ENCODE measurements at regions not wholly inside any gene's neighbourhood (a gene's known extent, or its start where the extent isn't known, plus 50 kb on each side); places are given as distances from the start of the nearest gene placed in this dataset.

DNA sequence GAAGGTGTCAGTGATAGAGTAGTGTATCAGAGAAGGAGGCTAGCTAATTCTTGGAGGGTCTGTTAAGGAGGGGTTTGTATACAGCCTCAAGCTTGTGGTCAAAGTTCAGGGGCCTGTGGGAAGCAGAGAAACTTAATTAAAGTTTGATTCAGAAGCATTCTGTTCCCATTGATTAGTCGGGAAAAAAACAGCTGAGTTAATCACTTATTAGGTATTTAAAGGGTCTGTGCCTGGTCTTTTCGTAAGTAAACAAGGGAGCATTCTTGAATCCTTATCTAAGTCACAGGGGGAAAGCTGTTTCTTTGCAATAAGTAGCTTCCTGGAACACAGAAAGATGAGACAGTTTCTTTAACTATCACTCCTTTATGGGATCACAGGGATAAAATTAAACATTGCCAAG is 492.1 kb downstream of the PCDH10 start:
- ATAC-seq = no peak
- no peaks in the 10 kb centered on the region for H3K4me1 Mint-ChIP-seq
- H3K36me3 Mint-ChIP-seq = no peaks in the 10 kb centered on the region
- H3K27ac Mint-ChIP-seq = no peak overlapping the region
- H3K9me3 Mint-ChIP-seq = no peaks in the 10 kb centered on the region
- H3K4me3 Mint-ChIP-seq = no peak overlapping the region
- H3K27me3 Mint-ChIP-seq = no peaks in the 10 kb centered on the region

GRCh38 chr4:133638751-133639150 is 489.7 kb downstream of the PCDH10 start:
- Mint-ChIP-seq H3K4me1 (no peaks in the 10 kb centered on the region), H3K4me3 (no peak overlapping the region), H3K27me3 (no peaks in the 10 kb centered on the region), H3K36me3 (no peaks in the 10 kb centered on the region), H3K27ac (no peak overlapping the region), H3K9me3 (no peaks in the 10 kb centered on the region)
- no peak for ATAC-seq

GRCh38 chr4:133637161-133637560 is 488.1 kb downstream of the PCDH10 start:
- Mint-ChIP-seq H3K27me3 (no peaks in the 10 kb centered on the region), H3K9me3 (no peaks in the 10 kb centered on the region), H3K4me3 (no peak overlapping the region), H3K36me3 (no peaks in the 10 kb centered on the region), H3K4me1 (no peaks in the 10 kb centered on the region), H3K27ac (no peak overlapping the region)
- ATAC-seq = no peak

DNA sequence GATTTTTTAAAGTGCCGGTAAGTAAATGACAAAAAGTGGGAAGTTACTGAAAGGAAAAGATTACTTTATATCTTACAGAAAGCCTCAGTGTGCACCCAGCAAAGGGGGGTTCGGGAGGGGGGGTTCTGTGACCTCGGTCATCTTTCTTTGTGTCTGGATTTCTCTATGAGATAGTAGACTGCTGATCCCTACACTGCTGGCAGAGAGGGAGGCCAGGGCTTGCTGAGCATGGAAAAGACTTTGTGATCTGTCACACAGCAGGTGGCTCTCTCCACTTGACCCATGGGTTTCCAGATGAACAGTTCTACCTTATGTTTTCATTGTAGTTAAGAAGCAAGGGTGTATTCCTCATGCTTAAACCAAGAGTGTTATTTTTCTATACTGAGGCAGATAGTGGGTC is 475.6 kb downstream of the PCDH10 start:
- H3K27me3 Mint-ChIP-seq = no peaks in the 10 kb centered on the region
- ATAC-seq = no peak

GRCh38 chr4:133623847-133624246 is 474.8 kb downstream of the PCDH10 start:
- H3K9me3 Mint-ChIP-seq = peaks cover under 1% of the 10 kb centered on the region
- ATAC-seq = no peak
- H3K27ac Mint-ChIP-seq = no peak overlapping the region
- no peaks in the 10 kb centered on the region for H3K36me3 Mint-ChIP-seq
- no peak overlapping the region for H3K4me3 Mint-ChIP-seq
- no peaks in the 10 kb centered on the region for H3K27me3 Mint-ChIP-seq
- H3K4me1 Mint-ChIP-seq = no peaks in the 10 kb centered on the region

More for the DNA sequence above, 475.6 kb downstream of the PCDH10 start:
- no peaks in the 10 kb centered on the region for H3K4me1 Mint-ChIP-seq
- peaks cover 4% of the 10 kb centered on the region for H3K9me3 Mint-ChIP-seq
- no peak overlapping the region for H3K27ac Mint-ChIP-seq
- no peak overlapping the region for H3K4me3 Mint-ChIP-seq
- no peaks in the 10 kb centered on the region for H3K36me3 Mint-ChIP-seq

DNA sequence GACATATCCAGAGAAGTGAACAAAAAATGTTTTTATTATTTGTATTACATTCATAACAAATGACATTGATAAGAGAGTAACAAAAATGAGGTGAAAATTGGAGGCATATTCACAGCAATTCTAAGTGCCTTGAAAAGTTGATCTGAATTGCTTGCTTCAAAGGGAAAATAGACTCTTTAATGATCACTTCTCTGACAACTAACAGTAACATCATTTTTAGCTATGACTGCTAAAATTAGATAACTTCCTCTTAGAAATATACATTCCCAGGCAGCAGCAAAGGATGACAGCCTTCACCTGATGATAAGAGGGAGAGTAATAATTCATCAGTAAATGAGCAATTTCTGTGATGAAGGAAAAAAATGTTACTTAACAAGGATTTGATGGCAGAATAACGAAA is 472.5 kb downstream of the PCDH10 start:
- H3K27ac Mint-ChIP-seq = no peak overlapping the region
- H3K9me3 Mint-ChIP-seq = no peaks in the 10 kb centered on the region
- no peaks in the 10 kb centered on the region for H3K4me1 Mint-ChIP-seq
- H3K4me3 Mint-ChIP-seq = no peak overlapping the region
- H3K36me3 Mint-ChIP-seq = no peaks in the 10 kb centered on the region
- ATAC-seq = no peak
- no peaks in the 10 kb centered on the region for H3K27me3 Mint-ChIP-seq

DNA sequence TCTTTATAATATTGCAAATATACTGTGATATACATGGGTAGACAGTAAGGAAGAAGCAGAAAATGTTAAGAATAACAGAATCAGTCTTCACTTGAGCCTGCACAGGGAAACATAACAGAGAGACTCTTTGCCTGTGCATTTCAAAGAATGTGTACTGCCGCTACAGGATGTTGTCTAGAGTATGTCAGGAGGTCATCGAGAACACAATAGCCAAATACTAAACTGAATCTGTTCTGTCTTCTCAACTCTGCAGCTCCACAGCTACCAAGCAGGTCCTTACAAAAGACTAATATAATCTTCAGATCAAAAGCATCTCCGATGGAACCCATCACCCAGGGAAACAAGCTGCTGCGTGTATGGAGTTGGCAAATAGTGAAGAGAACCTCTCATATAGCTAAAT is 471.5 kb downstream of the PCDH10 start:
- no peak overlapping the region for H3K4me3 Mint-ChIP-seq
- no peaks in the 10 kb centered on the region for H3K27me3 Mint-ChIP-seq
- no peak overlapping the region for H3K27ac Mint-ChIP-seq
- no peaks in the 10 kb centered on the region for H3K36me3 Mint-ChIP-seq
- H3K4me1 Mint-ChIP-seq = no peaks in the 10 kb centered on the region
- no peak for ATAC-seq
- H3K9me3 Mint-ChIP-seq = peaks cover 4% of the 10 kb centered on the region

DNA sequence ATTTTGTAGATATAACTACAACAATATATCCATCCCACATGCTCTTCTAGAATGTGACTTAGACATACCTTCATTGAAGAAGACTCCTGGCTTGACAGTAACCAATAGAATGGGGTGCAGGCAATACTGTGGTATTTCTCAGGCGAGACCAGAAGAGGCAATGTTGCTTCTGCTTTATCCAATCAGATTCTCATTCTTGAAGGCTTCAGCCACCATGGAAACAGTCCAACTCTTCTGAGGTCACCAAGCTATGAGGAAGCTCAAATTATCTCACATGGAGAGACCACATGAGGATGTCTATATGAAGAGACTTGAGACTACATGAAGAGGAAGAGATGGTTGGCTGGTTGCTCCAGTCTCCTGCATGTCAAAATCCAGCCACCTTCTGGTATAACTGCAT is 469.9 kb downstream of the PCDH10 start:
- Mint-ChIP-seq H3K36me3 (no peaks in the 10 kb centered on the region), H3K4me3 (no peak overlapping the region), H3K27ac (no peak overlapping the region), H3K4me1 (no peaks in the 10 kb centered on the region), H3K9me3 (peaks cover 4% of the 10 kb centered on the region), H3K27me3 (no peaks in the 10 kb centered on the region)
- ATAC-seq = no peak

DNA sequence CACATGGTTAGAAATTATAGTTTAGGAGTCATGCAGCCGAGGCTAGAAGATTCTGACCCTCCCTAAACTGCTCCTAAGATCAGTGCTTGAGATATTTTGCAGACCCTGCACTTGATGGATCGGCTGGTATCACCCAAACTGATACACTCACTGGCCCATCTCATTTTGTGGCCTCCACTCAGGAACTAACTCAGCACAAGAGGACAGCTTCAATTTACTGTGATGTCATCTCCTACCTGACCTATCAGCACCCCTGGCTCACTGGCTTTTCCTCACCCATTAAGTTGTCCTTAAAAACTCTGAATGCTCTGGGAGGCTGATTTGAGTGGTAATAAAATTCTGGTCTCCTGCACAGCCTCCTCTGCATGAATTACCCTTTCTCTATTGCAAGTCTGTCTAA is 450.9 kb downstream of the PCDH10 start:
- Mint-ChIP-seq H3K27me3 (no peaks in the 10 kb centered on the region), H3K27ac (no peak overlapping the region), H3K4me3 (no peak overlapping the region), H3K4me1 (no peaks in the 10 kb centered on the region), H3K9me3 (no peaks in the 10 kb centered on the region), H3K36me3 (no peaks in the 10 kb centered on the region)
- ATAC-seq = no peak

DNA sequence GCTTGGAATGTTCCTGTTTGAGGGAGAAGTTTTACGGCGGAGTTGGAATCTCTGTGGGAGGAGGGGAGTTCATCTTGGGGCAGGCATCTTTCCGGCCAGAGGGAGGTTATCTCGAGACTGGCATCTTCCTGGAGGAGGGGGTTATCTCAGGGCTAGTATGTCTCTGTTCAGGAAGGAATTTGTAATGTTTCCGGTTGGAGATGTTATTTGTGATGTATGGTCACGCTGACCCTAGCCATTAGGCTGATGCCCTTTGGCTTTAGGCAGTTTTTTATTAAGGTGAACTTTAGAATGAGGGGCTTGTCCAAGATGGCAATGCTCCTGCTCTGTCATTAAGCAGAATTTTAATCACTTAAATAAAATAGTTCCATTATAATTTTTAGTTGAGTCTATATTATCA is 449.7 kb downstream of the PCDH10 start:
- no peaks in the 10 kb centered on the region for H3K36me3 Mint-ChIP-seq

DNA sequence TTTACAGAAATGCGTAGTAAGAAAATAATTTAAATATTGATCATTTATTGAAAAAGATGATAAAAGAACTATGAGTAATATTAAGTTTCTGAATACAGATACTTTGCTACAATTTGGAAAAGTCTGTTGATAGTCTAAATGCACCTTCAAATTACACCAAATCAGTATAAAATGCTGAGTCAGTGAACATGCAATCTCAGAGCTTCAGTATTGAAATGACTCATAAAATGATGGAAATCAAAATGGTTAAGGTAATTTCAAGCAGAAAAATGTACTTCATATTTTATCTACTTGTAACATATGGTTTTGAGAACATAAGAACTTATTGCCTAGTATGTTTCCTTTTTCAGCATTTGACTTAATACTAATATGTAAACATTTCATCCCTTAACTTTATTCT is 448.2 kb downstream of the PCDH10 start:
- Mint-ChIP-seq H3K27ac (no peak overlapping the region), H3K4me3 (no peak overlapping the region), H3K27me3 (no peaks in the 10 kb centered on the region)

More for the DNA sequence above, 449.7 kb downstream of the PCDH10 start:
- H3K27me3 Mint-ChIP-seq = no peaks in the 10 kb centered on the region
- no peaks in the 10 kb centered on the region for H3K4me1 Mint-ChIP-seq
- ATAC-seq = no peak
- no peaks in the 10 kb centered on the region for H3K9me3 Mint-ChIP-seq
- H3K27ac Mint-ChIP-seq = no peak overlapping the region
- no peak overlapping the region for H3K4me3 Mint-ChIP-seq

DNA sequence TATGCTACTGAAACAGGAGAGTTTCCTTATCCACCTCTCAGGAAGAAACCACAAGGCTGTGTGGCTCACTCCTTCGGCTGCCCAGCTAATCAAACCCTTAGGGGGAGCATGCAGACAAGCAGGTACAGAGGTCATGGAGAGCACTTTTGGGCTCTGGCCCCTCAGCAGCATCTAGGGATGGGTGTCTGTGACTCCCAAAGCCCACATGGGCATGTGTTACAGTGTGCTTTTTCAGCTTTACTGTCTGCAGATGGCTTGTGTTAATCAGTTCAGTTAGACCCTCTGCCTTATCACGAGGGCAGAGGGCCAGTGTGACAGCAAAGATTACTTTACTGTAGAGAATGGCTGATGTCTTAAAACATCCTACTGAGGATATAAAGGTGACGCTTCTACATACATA is 447.4 kb downstream of the PCDH10 start:
- ATAC-seq = no peak
- Mint-ChIP-seq H3K4me1 (no peaks in the 10 kb centered on the region), H3K9me3 (no peaks in the 10 kb centered on the region), H3K4me3 (no peak overlapping the region), H3K27ac (no peak overlapping the region), H3K27me3 (no peaks in the 10 kb centered on the region), H3K36me3 (no peaks in the 10 kb centered on the region)

More for the DNA sequence above, 448.2 kb downstream of the PCDH10 start:
- no peak for ATAC-seq
- Mint-ChIP-seq H3K9me3 (no peaks in the 10 kb centered on the region), H3K4me1 (no peaks in the 10 kb centered on the region), H3K36me3 (no peaks in the 10 kb centered on the region)

DNA sequence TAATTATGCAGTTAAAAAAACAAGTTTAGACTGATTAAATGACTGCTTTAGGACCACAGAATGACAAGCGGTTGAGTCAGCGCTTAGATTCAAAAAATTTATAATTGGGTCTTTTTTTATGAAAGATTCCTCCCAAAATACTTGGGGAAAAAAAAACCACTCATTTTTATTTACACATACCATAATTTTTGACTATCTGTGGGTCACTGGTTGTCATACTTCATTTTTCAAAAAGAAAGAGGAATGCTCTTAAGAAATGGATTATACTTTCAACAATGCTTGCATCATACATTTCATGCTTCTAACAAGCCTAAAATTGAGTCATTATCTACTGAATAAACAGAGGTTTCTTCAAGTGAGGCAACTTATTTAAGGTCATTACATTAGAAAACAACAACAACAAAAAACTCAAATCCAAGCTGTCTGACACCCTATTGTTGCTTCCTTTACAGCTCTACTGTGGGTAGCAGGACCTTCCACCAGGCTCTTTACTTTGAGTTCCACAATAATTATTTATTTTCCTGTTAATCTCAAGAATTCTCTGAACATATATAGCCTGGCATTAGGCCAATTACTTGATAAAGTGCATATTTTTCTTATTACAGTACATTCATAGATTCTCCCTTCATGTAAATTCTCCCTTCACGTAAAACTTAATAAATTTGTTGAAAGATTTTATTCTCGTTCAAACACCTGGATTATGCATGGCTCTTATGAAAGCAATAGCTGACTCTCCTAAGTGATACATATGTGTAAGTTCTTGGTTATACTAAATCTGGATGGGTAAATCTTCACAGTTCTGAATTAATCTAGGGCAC is 445.5 kb downstream of the PCDH10 start:
- Mint-ChIP-seq H3K4me1 (no peaks in the 10 kb centered on the region), H3K27ac (no peak overlapping the region), H3K27me3 (no peaks in the 10 kb centered on the region), H3K9me3 (no peaks in the 10 kb centered on the region), H3K4me3 (no peak overlapping the region), H3K36me3 (no peaks in the 10 kb centered on the region)
- no peak for ATAC-seq

DNA sequence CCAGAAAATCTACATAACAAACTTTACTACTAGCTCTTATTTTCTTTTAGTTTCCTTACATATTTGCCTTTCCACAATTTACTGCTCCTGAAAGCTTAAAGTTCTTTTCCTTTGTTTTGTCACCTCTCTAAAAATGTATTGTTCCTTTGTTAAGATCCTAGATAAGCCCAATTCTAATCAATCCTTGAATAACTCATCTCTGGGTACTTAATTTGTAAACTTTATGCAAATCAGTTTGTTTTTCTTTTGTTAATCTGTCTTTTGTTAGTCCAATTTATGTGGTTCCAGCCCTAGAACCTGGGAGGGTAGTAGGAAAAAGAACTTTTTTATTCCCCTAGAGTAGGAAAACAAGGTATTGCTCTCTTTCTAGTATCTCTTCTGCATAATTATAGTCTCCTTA is 444.7 kb downstream of the PCDH10 start:
- no peak overlapping the region for H3K4me3 Mint-ChIP-seq
- no peaks in the 10 kb centered on the region for H3K4me1 Mint-ChIP-seq
- no peaks in the 10 kb centered on the region for H3K27me3 Mint-ChIP-seq
- ATAC-seq = no peak
- H3K27ac Mint-ChIP-seq = no peak overlapping the region
- no peaks in the 10 kb centered on the region for H3K9me3 Mint-ChIP-seq
- no peaks in the 10 kb centered on the region for H3K36me3 Mint-ChIP-seq

- H3K4me1 Mint-ChIP-seq = no peaks in the 10 kb centered on the region
- H3K27ac Mint-ChIP-seq = no peak overlapping the region
- H3K36me3 Mint-ChIP-seq = no peaks in the 10 kb centered on the region
- H3K27me3 Mint-ChIP-seq = no peaks in the 10 kb centered on the region
- no peak overlapping the region for H3K4me3 Mint-ChIP-seq
- peak; percentile 31 for ATAC-seq
- no peaks in the 10 kb centered on the region for H3K9me3 Mint-ChIP-seq
Observed at GRCh38 chr4:133592591-133592990, 443.5 kb downstream of the PCDH10 start.

DNA sequence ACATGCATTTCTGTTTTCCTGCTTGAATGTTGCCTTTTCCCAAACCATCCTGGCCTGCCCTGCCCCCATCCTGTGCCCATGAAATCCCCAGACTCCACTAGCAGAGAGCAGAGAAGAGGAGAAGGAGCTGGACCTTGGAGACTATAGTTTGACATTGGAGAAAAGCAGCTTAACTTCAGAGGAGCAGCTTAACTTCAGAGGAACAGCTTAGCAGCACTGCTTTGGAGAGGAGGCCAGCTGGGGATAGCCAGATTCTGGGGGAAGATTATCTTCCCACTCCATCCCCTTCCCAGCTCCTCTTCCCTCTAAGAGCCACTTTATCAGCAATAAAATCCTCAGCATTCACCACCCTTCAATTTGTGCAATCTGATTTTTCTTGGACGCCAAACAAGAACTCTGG is 443.0 kb downstream of the PCDH10 start:
- Mint-ChIP-seq H3K27me3 (no peaks in the 10 kb centered on the region), H3K4me1 (no peaks in the 10 kb centered on the region), H3K4me3 (no peak overlapping the region), H3K27ac (no peak overlapping the region), H3K9me3 (no peaks in the 10 kb centered on the region), H3K36me3 (no peaks in the 10 kb centered on the region)
- ATAC-seq = no peak
